Psoas muscle (tissue), 7 donors: ENCODE measurements at regions not wholly inside any gene's neighbourhood (a gene's known extent, or its start where the extent isn't known, plus 50 kb on each side); places are given as distances from the start of the nearest gene placed in this dataset.
"Not testable (repeated sequence)": the region's sequence is repeated elsewhere in the genome, so short reads cannot be mapped to it uniquely, and the experiment has no call there.

ENCODE experiments used
- ATAC-seq, 4 donors: fragments of 200-7000 bp; cut with Tn5 transposase; one replicate each; pipeline ENCODE4 v1.9.1; 2020; ENCODE audit warnings: moderate library complexity in 3 of 4, mild to moderate bottlenecking in 2 of 4
- DNase-seq, 2 donors: peaks; one replicate each; pipeline ENCODE4 v3.0.0-alpha.2; 2020
- H3K27ac ChIP-seq: fragments of 200-600 bp; one replicate; pipeline ENCODE4 v1.8.0; 2022
- H3K27me3 ChIP-seq, 3 donors: fragments of 200-600 bp in 1 of 3; one replicate each; pipeline versions ENCODE4 v1.6.1 to v1.8.0; 2013 to 2022; ENCODE audit warnings: low read length in 2 of 3, mild to moderate bottlenecking in 2 of 3, moderate library complexity in 1 of 3; ENCODE audit not compliant: insufficient read depth in 3 of 3
- H3K36me3 ChIP-seq, 2 donors: fragments of 200-600 bp in 1 of 2; one replicate each; pipeline versions ENCODE4 v1.6.1 to v1.8.0; 2013 to 2022; ENCODE audit warnings: low read depth in 1 of 2, mild to moderate bottlenecking in 1 of 2, moderate library complexity in 1 of 2; ENCODE audit not compliant: insufficient read depth in 1 of 2
- H3K4me1 ChIP-seq: fragments of 200-600 bp; one replicate; pipeline ENCODE4 v1.8.0; 2022
- H3K4me3 ChIP-seq: fragments of 200-600 bp; one replicate; pipeline ENCODE4 v1.8.0; 2022; ENCODE audit warnings: mild to moderate bottlenecking
- H3K9me3 ChIP-seq: fragments of 200-600 bp; one replicate; pipeline ENCODE4 v1.8.0; 2022
- WGBS, 3 donors: extraction: QIAGEN DNeasy Blood & Tissue Kit; methylation state at CpG; one replicate each; pipeline versions ENCODE4 v1.1.6 to v1.1.7; 2013; 5-methylcytosine and 5-hydroxymethylcytosine counted together
- intact Hi-C, 2 donors: fragments of 100-400 bp; cut with DNase I; formaldehyde crosslinking; loops; one replicate each; pipeline versions ENCODE4 v1.11.0 to v1.14.2; 2022
- TF ChIP-seq, protein P1 (sequence below): fragments of 200-600 bp; IDR thresholded peaks from one replicate; pipeline ENCODE4 v1.8.0; 2022; ENCODE audit warnings: antibody characterized with exemption
- donor health status: healthy with polysubstance abuse.
- donor health status: DM: no; HTN: no; CAD: no; lungs with moderate emphysema.
- donor health status: Bipolar disorder and iron deficiency.
- donor health status: healthy.
- donor health status: DM: yes; HTN: yes; CAD: no.
- donor health status: DM: no; HTN: no; CAD: no.
- donor health status: DM: yes; HTN: yes; CAD: no.

DNA sequence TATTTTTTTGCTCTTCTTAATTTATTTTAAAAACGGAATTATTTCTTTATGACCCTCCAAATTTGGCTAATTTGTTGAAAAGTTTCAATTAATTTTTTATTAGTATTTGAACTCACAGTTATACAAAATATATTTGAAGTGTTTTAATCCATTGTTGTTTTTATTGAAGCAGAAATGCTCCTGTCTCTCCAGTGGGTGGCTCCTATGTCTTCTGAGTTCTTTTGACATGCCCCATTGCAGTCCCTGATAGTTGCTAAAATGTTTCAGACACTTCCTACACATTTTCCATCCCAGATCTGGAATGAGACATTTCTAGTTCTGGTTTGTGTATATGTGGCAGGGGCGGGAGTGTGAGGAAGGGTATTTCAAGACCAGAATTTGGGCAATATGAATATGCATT, 579.4 kb upstream of the PRR20A start:
- TF ChIP-seq, protein P1, sequence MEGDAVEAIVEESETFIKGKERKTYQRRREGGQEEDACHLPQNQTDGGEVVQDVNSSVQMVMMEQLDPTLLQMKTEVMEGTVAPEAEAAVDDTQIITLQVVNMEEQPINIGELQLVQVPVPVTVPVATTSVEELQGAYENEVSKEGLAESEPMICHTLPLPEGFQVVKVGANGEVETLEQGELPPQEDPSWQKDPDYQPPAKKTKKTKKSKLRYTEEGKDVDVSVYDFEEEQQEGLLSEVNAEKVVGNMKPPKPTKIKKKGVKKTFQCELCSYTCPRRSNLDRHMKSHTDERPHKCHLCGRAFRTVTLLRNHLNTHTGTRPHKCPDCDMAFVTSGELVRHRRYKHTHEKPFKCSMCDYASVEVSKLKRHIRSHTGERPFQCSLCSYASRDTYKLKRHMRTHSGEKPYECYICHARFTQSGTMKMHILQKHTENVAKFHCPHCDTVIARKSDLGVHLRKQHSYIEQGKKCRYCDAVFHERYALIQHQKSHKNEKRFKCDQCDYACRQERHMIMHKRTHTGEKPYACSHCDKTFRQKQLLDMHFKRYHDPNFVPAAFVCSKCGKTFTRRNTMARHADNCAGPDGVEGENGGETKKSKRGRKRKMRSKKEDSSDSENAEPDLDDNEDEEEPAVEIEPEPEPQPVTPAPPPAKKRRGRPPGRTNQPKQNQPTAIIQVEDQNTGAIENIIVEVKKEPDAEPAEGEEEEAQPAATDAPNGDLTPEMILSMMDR = no peak
- Histone ChIP-seq H3K27me3 (no peaks in the 10 kb centered on the region), H3K4me3 (no peak overlapping the region), H3K36me3 (no peaks in the 10 kb centered on the region), H3K27ac (no peak overlapping the region), H3K4me1 (no peaks in the 10 kb centered on the region), H3K9me3 (no peaks in the 10 kb centered on the region)
- WGBS, 3 donors = 80 to 87% (median 87%) methylated on average over 2 of the region's 2 CpGs
- DNase-seq = no peak
- intact Hi-C loops = no loop called here
- no peak for ATAC-seq

DNA sequence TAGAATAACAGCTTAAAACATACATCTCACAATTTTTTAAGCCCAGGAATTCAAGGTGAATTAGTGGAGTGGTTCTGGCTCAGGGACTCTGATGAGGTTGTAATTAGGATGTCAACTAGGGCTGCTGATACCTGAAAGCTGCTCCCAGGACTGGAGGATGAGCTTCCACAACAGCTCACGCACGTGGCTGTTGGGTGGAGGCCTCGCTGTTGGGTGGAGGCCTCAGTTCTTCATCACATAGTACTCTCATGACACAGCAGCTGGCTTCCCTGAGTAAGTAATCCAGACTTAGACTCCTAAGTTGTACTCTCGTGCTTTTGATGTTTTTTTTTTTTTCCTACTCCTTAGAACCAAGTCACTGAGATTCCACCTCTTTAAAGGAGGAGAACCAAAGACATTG, 577.1 kb upstream of the PRR20A start:
- no peaks in the 10 kb centered on the region for H3K27me3 ChIP-seq
- H3K36me3 ChIP-seq = no peaks in the 10 kb centered on the region
- DNase-seq (no peak), ATAC-seq (no peak)
- H3K4me1 ChIP-seq = no peaks in the 10 kb centered on the region
- 68 to 72% (median 72%) methylated on average over 4 of the region's 4 CpGs for WGBS, 3 donors
- TF ChIP-seq, protein P1 = no peak
- no peak overlapping the region for H3K27ac ChIP-seq
- H3K9me3 ChIP-seq = no peaks in the 10 kb centered on the region
- no peak overlapping the region for H3K4me3 ChIP-seq
- intact Hi-C loops = no loop called here

DNA sequence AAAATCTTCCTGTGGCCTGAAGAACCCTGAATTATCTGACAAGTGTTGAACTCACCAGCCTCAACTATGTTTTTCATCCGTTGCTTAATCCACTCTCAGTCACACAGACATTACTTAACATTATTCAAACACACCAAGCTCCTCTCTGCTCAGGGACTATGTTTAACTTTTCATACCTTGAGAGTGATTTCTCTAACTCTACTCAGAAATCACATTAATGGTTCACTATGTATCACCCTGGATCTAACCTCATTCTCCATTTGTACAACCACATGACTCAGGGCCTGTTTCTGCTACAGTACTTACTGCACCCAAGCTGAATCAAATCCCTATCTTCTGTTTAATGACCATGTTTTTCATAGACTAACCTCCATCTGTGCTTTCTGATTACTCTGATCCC, 553.7 kb upstream of the PRR20A start:
- no peak for ATAC-seq
- no peaks in the 10 kb centered on the region for H3K27me3 ChIP-seq
- WGBS, 3 donors = 68 to 75% (median 73%) methylated on average over 1 of the region's 1 CpG

DNA sequence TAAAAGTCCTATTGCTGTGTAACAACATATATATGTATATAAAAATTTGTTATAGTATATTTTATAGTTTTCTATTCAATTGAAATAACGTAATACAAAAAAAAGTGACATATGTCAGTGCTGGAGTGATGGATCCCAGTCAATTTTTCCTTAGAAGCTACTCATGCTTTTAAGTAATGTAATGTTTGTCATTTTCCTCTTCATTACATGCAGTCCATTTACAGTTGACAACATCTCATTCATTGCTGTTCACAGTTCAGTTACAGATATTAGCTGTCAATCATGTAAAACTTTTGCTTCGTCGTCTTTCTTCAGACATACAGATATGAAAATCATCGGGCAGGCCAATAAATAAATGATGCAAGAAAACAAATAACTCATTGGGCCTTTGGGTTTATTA, 525.1 kb upstream of the PRR20A start:
- intact Hi-C loops = no loop called here
- TF ChIP-seq, protein P1 = no peak
- Histone ChIP-seq H3K4me1 (no peaks in the 10 kb centered on the region), H3K9me3 (no peaks in the 10 kb centered on the region), H3K27ac (no peak overlapping the region), H3K36me3 (no peaks in the 10 kb centered on the region), H3K4me3 (no peak overlapping the region), H3K27me3 (no peaks in the 10 kb centered on the region)
- 92 to 94% (median 92%) methylated on average over 4 of the region's 4 CpGs for WGBS, 3 donors
- DNase-seq = no peak
- ATAC-seq = no peak

More for the DNA sequence above, 553.7 kb upstream of the PRR20A start:
- DNase-seq = no peak
- TF ChIP-seq, protein P1 = no peak
- Histone ChIP-seq H3K36me3 (no peaks in the 10 kb centered on the region), H3K4me3 (no peak overlapping the region), H3K4me1 (no peaks in the 10 kb centered on the region), H3K9me3 (no peaks in the 10 kb centered on the region), H3K27ac (no peak overlapping the region)
- intact Hi-C loops = no loop called here

DNA sequence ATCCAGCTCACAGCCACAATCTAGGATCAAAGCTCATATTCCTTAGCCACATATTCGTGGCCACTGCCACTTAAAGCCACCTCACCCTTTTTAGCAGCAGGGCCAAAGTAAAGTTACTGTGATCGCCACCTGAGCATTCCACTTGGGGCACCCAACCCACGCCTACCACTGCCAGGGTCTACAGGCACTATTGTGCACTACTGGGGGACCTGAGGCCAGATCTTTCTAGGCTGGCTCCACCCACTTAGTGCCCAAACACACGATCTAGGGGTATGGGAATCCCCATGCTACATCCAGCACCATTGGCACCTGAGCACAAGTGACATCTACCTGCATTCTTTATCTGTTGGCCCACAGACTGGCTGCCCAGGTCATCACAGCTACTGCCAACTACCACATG, 517.9 kb upstream of the PRR20A start:
- H3K36me3 ChIP-seq = no peaks in the 10 kb centered on the region
- ATAC-seq (no peak), DNase-seq (no peak)
- TF ChIP-seq, protein P1 = no peak
- H3K4me1 ChIP-seq = no peaks in the 10 kb centered on the region
- 77 to 83% (median 83%) methylated on average over 4 of the region's 4 CpGs for WGBS, 3 donors
- H3K27me3 ChIP-seq = no peaks in the 10 kb centered on the region
- intact Hi-C loops = no loop called here
- H3K27ac ChIP-seq = no peak overlapping the region
- H3K9me3 ChIP-seq = no peaks in the 10 kb centered on the region
- no peak overlapping the region for H3K4me3 ChIP-seq

- WGBS, 3 donors = 76 to 87% (median 83%) methylated on average over 6 of the region's 6 CpGs
Measured at GRCh38 chr13:56628886-56629285, 511.8 kb upstream of the PRR20A start.

DNA sequence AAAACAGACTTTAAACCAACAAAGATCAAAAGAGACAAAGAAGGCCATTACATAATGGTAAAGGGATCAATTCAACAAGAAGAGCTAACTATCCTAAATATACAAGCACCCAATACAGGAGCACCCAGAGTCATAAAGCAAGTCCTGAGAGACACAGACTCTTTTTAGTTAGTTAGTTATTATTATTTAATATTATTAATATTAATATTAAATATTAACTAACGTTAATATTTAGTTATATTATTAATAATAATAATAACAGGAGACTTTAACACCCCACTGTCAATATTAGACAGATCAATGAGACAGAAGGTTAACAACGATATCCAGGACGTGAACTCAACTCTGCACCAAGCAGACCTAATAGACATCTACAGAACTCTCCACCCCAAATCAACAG, 509.7 kb upstream of the PRR20A start:
- WGBS, 3 donors = 84 to 87% (median 85%) methylated on average over 3 of the region's 3 CpGs
- H3K4me1 ChIP-seq, intact Hi-C loops, H3K9me3 ChIP-seq, H3K4me3 ChIP-seq, H3K36me3 ChIP-seq, ATAC-seq, H3K27ac ChIP-seq, H3K27me3 ChIP-seq, DNase-seq: not testable (repeated sequence)

More at GRCh38 chr13:56628886-56629285, 511.8 kb upstream of the PRR20A start:
- H3K4me3 ChIP-seq, H3K4me1 ChIP-seq, DNase-seq, H3K27me3 ChIP-seq, intact Hi-C loops, H3K9me3 ChIP-seq, ATAC-seq, H3K36me3 ChIP-seq, H3K27ac ChIP-seq: not testable (repeated sequence)
